ENCODE measurements at regions not wholly inside any gene's neighbourhood (a gene's known extent, or its start where the extent isn't known, plus 50 kb on each side); places are given as distances from the start of the nearest gene placed in this dataset.

- TF ChIP-seq CTCF (IDR thresholded peaks at IDR 0.05; ENCODE audit: low read length) (no peak), EZH2 (IDR thresholded peaks at IDR 0.05; ENCODE audit: borderline replicate concordance, low read length) (no peak)
These were observed 444.3 kb upstream of the ATP11B start for GRCh38 chr3:182349051-182349450.

Data from OCI-LY1 (cell line).